Colonic mucosa (tissue), 4 donors: ENCODE measurements at regions not wholly inside any gene's neighbourhood (a gene's known extent, or its start where the extent isn't known, plus 50 kb on each side); places are given as distances from the start of the nearest gene placed in this dataset.

Source experiments
- DNase-seq: peaks from one replicate; pipeline ENCODE4 v3.0.0-alpha.2; 2020
- H3K27ac ChIP-seq: fragments of 200-600 bp; one replicate; pipeline ENCODE4 v1.8.0; 2021
- H3K27me3 ChIP-seq: fragments of 200-600 bp; one replicate; pipeline ENCODE4 v1.8.0; 2021
- H3K36me3 ChIP-seq: fragments of 200-600 bp; one replicate; pipeline ENCODE4 v1.8.0; 2021
- H3K4me1 ChIP-seq: fragments of 200-600 bp; one replicate; pipeline ENCODE4 v1.8.0; 2021; ENCODE audit warnings: mild to moderate bottlenecking
- H3K4me3 ChIP-seq: fragments of 200-600 bp; one replicate; pipeline ENCODE4 v1.8.0; 2021
- H3K9ac ChIP-seq, 2 donors: one replicate each; pipeline ENCODE4 v1.7.0; 2013; ENCODE audit warnings: control low read depth in 2 of 2, low read depth in 2 of 2, low read length in 2 of 2
- H3K9me3 ChIP-seq: fragments of 200-600 bp; one replicate; pipeline ENCODE4 v1.8.0; 2021
- intact Hi-C: fragments of 100-400 bp; cut with DNase I; formaldehyde crosslinking; loops from one replicate; pipeline ENCODE4 v1.14.1; 2022
- TF ChIP-seq, protein P1 (sequence below): fragments of 200-600 bp; IDR thresholded peaks from one replicate; pipeline ENCODE4 v1.8.0; 2022; ENCODE audit warnings: antibody characterized with exemption, mild to moderate bottlenecking
- donor health status: healthy.
- donor health status: DM: no; HTN: no; CAD: no.
- donor health status: DM: no; HTN: no; CAD: no.

DNA sequence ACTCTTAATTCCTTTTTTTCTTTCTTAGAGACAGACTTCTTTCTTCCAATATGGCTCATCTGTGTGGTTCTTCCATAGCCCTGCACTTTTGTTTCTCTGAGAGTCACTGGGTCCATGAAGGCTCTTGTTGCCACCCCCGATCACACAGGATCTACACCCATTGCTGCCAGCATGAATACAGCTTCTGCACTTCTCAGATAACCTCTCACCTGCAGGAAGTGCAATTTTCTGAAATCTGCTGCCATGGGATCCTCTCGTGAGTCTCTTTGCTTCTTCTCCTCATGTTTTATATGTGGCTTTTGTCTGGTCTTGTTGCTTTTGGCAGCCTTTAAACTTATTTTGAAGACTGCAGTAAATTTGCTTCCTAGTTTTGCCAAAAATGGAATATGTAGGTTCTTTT is 171.2 kb downstream of the TMEM167A start:
- TF ChIP-seq, protein P1, sequence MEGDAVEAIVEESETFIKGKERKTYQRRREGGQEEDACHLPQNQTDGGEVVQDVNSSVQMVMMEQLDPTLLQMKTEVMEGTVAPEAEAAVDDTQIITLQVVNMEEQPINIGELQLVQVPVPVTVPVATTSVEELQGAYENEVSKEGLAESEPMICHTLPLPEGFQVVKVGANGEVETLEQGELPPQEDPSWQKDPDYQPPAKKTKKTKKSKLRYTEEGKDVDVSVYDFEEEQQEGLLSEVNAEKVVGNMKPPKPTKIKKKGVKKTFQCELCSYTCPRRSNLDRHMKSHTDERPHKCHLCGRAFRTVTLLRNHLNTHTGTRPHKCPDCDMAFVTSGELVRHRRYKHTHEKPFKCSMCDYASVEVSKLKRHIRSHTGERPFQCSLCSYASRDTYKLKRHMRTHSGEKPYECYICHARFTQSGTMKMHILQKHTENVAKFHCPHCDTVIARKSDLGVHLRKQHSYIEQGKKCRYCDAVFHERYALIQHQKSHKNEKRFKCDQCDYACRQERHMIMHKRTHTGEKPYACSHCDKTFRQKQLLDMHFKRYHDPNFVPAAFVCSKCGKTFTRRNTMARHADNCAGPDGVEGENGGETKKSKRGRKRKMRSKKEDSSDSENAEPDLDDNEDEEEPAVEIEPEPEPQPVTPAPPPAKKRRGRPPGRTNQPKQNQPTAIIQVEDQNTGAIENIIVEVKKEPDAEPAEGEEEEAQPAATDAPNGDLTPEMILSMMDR: no peak
- H3K4me3 ChIP-seq: no peak overlapping the region
- no peak overlapping the region for H3K27ac ChIP-seq
- intact Hi-C loops: no loop called here
- DNase-seq: no peak
- no peaks in the 10 kb centered on the region for H3K4me1 ChIP-seq
- no peak overlapping the region for H3K9ac ChIP-seq
- H3K27me3 ChIP-seq: no peaks in the 10 kb centered on the region
- no peaks in the 10 kb centered on the region for H3K9me3 ChIP-seq
- no peaks in the 10 kb centered on the region for H3K36me3 ChIP-seq

DNA sequence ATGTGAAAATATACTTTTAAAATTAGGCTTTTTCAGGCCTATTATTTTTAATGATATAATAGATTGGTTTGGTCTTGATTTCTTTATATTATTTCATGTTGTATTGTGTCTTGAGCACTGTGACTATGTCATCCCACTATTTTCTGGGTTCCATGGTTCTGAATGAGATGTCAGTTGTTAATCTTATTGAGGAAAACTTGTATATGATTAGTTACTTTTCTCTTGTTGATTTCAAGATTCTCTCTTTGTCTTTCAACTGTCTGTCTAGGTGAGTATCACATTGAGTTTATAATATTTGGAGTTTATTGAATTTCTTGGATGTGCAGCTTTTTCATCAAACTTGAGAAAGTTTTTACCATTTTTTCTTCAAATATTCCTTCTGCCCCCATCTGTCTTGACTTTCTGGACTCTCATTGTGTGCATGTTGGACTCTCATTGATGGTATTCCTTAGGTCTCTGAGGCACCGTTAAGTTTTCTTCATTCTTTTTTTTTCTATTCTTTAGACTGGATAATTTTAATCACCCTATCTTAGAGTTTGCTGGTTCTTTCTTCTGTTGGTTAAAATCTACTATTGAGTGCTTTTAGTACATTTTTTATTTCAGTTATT is 175.8 kb downstream of the TMEM167A start:
- H3K9me3 ChIP-seq: no peaks in the 10 kb centered on the region
- H3K36me3 ChIP-seq: no peaks in the 10 kb centered on the region
- intact Hi-C loops: no loop called here
- no peak overlapping the region for H3K9ac ChIP-seq
- no peaks in the 10 kb centered on the region for H3K27me3 ChIP-seq
- no peak overlapping the region for H3K4me3 ChIP-seq
- H3K27ac ChIP-seq: no peak overlapping the region
- DNase-seq: no peak
- no peaks in the 10 kb centered on the region for H3K4me1 ChIP-seq
- TF ChIP-seq, protein P1: no peak

DNA sequence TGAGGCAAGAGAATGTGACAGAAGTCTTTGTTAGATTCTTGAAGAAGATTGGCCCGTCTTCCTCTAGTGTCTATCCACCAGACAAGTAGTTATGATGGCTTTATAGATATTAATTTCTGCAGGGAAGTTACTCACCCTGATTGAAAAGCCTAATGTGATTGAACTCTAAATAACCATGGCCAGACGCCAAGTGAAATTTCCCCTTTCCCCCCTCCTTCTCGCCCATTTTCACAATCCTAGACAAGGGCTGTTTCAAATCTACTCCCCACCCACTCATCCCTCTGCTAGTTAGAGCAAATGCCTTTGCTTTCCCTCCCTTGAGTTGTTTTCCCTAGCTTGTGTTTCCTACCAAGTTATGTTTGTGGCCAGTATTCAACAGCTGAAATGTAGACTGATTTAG is 182.5 kb downstream of the TMEM167A start:
- intact Hi-C loops: no loop called here
- Histone ChIP-seq H3K4me3 (no peak overlapping the region), H3K9ac (no peak overlapping the region), H3K4me1 (no peaks in the 10 kb centered on the region), H3K36me3 (no peaks in the 10 kb centered on the region), H3K27me3 (no peaks in the 10 kb centered on the region), H3K27ac (no peak overlapping the region), H3K9me3 (no peaks in the 10 kb centered on the region)
- TF ChIP-seq, protein P1: no peak
- no peak for DNase-seq

DNA sequence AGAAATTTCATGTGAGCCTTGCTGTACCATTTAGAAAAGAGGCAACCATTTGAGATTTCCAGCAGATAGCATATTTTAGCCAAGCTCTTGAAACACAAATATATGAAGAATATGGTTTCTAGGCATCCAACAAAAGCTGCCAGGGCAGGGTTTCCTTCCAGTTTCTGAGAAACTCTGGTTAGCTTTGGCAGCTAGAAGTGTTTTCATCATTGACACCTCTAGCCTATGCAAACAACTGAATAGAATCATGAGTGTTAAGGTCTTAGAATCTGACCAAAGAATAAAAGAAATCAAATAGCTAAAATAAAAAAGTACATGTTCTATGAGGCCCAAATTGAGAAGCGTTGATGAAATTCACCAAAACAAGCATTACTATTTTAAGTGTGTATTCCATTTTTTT is 188.1 kb downstream of the TMEM167A start:
- TF ChIP-seq, protein P1: no peak
- no peak overlapping the region for H3K27ac ChIP-seq
- intact Hi-C loops: no loop called here

DNA sequence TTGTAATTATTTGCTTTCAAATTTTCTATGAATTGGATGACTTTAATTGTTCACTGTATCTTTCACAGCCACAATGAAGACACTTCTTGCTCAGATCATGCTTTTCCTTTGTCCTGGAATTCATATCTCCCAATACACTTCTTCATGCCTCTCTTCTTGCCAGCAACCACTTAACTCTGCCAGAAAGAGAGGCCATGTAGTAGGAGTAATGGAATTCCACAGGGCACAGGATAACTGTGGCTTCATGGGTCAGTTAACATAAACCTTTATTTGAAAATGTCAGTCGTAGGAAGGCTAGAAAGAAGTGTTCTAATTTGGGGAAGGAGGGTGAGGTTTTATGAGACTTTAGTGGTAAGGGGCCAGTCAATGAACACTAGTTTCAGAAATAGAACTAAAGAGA is 190.3 kb downstream of the TMEM167A start:
- no peaks in the 10 kb centered on the region for H3K27me3 ChIP-seq
- no peaks in the 10 kb centered on the region for H3K4me1 ChIP-seq
- H3K9ac ChIP-seq: no peak overlapping the region
- intact Hi-C loops: no loop called here
- H3K36me3 ChIP-seq: no peaks in the 10 kb centered on the region
- no peaks in the 10 kb centered on the region for H3K9me3 ChIP-seq
- H3K27ac ChIP-seq: no peak overlapping the region
- TF ChIP-seq, protein P1: no peak
- no peak overlapping the region for H3K4me3 ChIP-seq
- DNase-seq: no peak

More for the DNA sequence above, 188.1 kb downstream of the TMEM167A start:
- Histone ChIP-seq H3K9ac (no peak overlapping the region), H3K4me3 (no peak overlapping the region), H3K4me1 (no peaks in the 10 kb centered on the region), H3K9me3 (no peaks in the 10 kb centered on the region), H3K36me3 (no peaks in the 10 kb centered on the region), H3K27me3 (no peaks in the 10 kb centered on the region)
- DNase-seq: no peak
